Lower leg skin (tissue), 4 donors: ENCODE measurements at regions not wholly inside any gene's neighbourhood (a gene's known extent, or its start where the extent isn't known, plus 50 kb on each side); places are given as distances from the start of the nearest gene placed in this dataset.
"Not testable (repeated sequence)": the region's sequence is repeated elsewhere in the genome, so short reads cannot be mapped to it uniquely, and the experiment has no call there.

ENCODE experiments used
- DNase-seq, 2 donors: peaks; one replicate each; pipeline ENCODE4 v3.0.0-alpha.2; 2019; ENCODE audit warnings: low spot score in 2 of 2
- H3K4me3 ChIP-seq: fragments of 200-600 bp; sonication (generic); 2 replicates; pipeline ENCODE4 v1.5.1; 2017; ENCODE audit warnings: mild to moderate bottlenecking, low read depth; ENCODE audit not compliant: poor library complexity, severe bottlenecking
- CTCF ChIP-seq, 3 donors: fragments of 450-650 bp; IDR thresholded peaks; one replicate each; pipeline ENCODE4 v1.5.1; 2016; ENCODE audit warnings: antibody characterized with exemption in 3 of 3, mild to moderate bottlenecking in 3 of 3, moderate library complexity in 2 of 3
- POLR2A ChIP-seq, 2 donors: fragments of 450-650 bp; IDR thresholded peaks; one replicate each; pipeline ENCODE4 v1.6.1; 2016 to 2017; ENCODE audit warnings: antibody characterized with exemption in 2 of 2, mild to moderate bottlenecking in 1 of 2, moderate library complexity in 1 of 2
- WGBS, 2 donors: methylation state at CpG; one replicate each; pipeline ENCODE4 v1.1.5; 2018; 5-methylcytosine and 5-hydroxymethylcytosine counted together
- intact Hi-C: fragments of 100-400 bp; cut with DNase I; formaldehyde crosslinking; loops from one replicate; pipeline ENCODE4 v1.15.0; 2023; ENCODE audit warnings: low total_unique reads

GRCh38 chr2:139684286-139684860 is 904.2 kb upstream of the NXPH2 start:
- intact Hi-C loops: no loop called here
- 75 to 84% methylated on average over 5 of the region's 5 CpGs for WGBS, 2 donors
- DNase-seq: no peak
- no peak for TF ChIP-seq CTCF (IDR thresholded peaks at IDR 0.05)
- TF ChIP-seq POLR2A (IDR thresholded peaks at IDR 0.05): no peak
- H3K4me3 ChIP-seq: no peak overlapping the region

- no peak for TF ChIP-seq CTCF (IDR thresholded peaks at IDR 0.05)
- TF ChIP-seq POLR2A (IDR thresholded peaks at IDR 0.05): no peak
- H3K4me3 ChIP-seq: no peak overlapping the region
- DNase-seq: no peak
- intact Hi-C loops: no loop called here
Measured at GRCh38 chr2:139674577-139674976, 894.4 kb upstream of the NXPH2 start.

DNA sequence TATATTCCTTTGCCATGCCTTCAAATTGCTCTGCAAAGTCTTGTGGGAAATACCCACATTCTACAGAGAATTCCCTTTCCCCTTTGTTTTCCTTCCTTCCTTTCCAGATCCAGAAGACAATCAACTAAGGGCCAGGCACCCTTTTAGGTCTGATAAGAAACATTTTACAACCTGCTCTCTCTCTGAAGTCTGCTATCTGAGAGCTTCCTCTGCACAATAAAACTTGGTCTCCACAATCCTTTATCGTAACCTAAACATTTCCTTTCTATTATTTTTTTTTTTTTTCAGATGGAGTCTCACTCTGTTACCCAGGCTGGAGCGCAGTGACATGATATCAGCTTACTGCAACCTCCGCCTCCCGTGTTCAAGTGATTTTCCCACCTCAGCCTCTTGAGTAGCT is 893.3 kb upstream of the NXPH2 start:
- 82 to 88% methylated on average over 4 of the region's 4 CpGs for WGBS, 2 donors
- H3K4me3 ChIP-seq, DNase-seq, intact Hi-C loops: not testable (repeated sequence)

DNA sequence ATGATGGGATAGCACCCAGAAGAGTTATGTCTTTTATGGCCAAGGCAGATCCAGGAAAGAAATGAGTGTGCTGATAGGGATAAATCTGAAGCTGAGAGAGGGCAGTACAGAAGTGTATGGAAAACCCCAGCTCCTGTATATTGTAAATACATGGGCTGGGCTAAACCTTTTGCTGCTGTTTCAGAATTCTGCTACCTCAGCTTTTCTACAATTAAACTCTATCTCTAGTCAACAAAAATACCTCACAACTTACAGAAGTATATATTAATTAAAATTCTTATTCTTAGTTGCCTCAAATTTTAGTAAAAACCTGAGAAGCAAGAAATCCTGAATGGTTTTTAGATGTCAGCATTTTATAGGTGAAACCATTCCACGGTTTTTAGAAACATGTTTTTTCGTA is 889.5 kb upstream of the NXPH2 start:
- TF ChIP-seq CTCF (IDR thresholded peaks at IDR 0.05): no peak
- TF ChIP-seq POLR2A (IDR thresholded peaks at IDR 0.05): no peak
- intact Hi-C loops: no loop called here
- no peak for DNase-seq
- WGBS, 2 donors: 61 to 69% methylated on average over 2 of the region's 2 CpGs
- H3K4me3 ChIP-seq: no peak overlapping the region

DNA sequence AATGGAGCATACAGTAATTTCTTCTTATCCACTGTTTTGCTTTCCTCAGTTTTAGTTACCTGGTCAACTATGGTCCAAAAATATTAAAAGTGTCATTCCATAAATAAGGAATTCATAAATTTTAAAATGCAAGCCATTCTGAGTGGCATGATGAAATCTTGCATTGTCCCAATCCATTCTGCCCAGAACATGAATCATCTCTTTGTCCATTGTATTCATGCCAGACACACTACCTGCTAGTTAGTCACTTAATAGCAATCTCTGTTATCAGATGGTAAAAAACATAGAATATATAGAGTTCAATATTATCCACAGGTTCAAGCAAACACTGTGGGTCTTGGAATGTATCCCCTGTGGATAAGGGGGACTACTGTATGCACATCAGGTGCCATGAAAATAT is 872.2 kb upstream of the NXPH2 start:
- intact Hi-C loops: no loop called here
- H3K4me3 ChIP-seq: no peak overlapping the region
- DNase-seq: no peak
- TF ChIP-seq CTCF (IDR thresholded peaks at IDR 0.05) (no peak), POLR2A (IDR thresholded peaks at IDR 0.05) (no peak)

- TF ChIP-seq POLR2A (IDR thresholded peaks at IDR 0.05): no peak
- TF ChIP-seq CTCF (IDR thresholded peaks at IDR 0.05): no peak
- intact Hi-C loops: no loop called here
- no peak overlapping the region for H3K4me3 ChIP-seq
- DNase-seq: no peak
Measured at GRCh38 chr2:139645617-139646016, 865.4 kb upstream of the NXPH2 start.
